B cell (primary cell): ENCODE measurements at regions not wholly inside any gene's neighbourhood (a gene's known extent, or its start where the extent isn't known, plus 50 kb on each side); places are given as distances from the start of the nearest gene placed in this dataset.

Experiments
- ATAC-seq: fragments of 200-7000 bp; cut with Tn5 transposase; one replicate; pipeline ENCODE4 v1.10.0; 2021; ENCODE audit warnings: low read depth, mild to moderate bottlenecking, moderate number of reproducible peaks, moderate library complexity
- CTCF ChIA-PET: fragments of 350-600 bp; sonication (Branson Sonifier 250); formaldehyde crosslinking; loops from one replicate; lab custom pipeline; 2021; ENCODE audit warnings: antibody characterized with exemption, inconsistent platforms; lab: Charles Lee
- POLR2A ChIA-PET: fragments of 350-600 bp; sonication (Branson Sonifier 250); formaldehyde crosslinking; loops from one replicate; lab custom pipeline; 2021; ENCODE audit warnings: antibody characterized with exemption; lab: Charles Lee
- DNase-seq: peaks from one replicate; pipeline ENCODE4 v3.0.0; 2013
- H2AFZ ChIP-seq: 2 replicates; pipeline ENCODE4 v1.6.1; 2012; ENCODE audit warnings: mild to moderate bottlenecking, low read depth, low read length; ENCODE audit not compliant: insufficient read depth, poor library complexity, severe bottlenecking
- H3K27ac ChIP-seq, 2 donors: 1 replicate in 1 of 2; 2 replicates in 1 of 2; pipeline ENCODE4 v1.5.1; 2012 to 2013; ENCODE audit warnings: low read length in 2 of 2, mild to moderate bottlenecking in 2 of 2, moderate library complexity in 1 of 2
- H3K27me3 ChIP-seq, 4 experiments: fragments of 200-600 bp in 1 of 4; sonication (generic) in 1 of 4; replicated peaks in 1 of 4; 1 replicate in 2 of 4; 2 replicates in 2 of 4; pipeline versions ENCODE4 v1.6.1 to v1.7.0; 2013 to 2016; ENCODE audit warnings: low read length in 3 of 4, mild to moderate bottlenecking in 2 of 4, mixed read lengths in 1 of 4, moderate library complexity in 1 of 4; ENCODE audit not compliant: insufficient read depth in 4 of 4, control insufficient read depth in 3 of 4; ENCODE audit errors: control extremely low read depth in 1 of 4
- H3K36me3 ChIP-seq, 2 experiments: replicated peaks in 1 of 2; 1 replicate in 1 of 2; 2 replicates in 1 of 2; pipeline versions ENCODE4 v1.6.1 to v1.7.1; 2013; ENCODE audit warnings: low read length in 1 of 2; ENCODE audit not compliant: insufficient read depth in 2 of 2, control insufficient read depth in 1 of 2; ENCODE audit errors: control extremely low read depth in 1 of 2, extremely low read depth in 1 of 2
- H3K4me1 ChIP-seq, 2 donors: fragments of 200-600 bp in 1 of 2; sonication (generic) in 1 of 2; 1 replicate in 1 of 2; 2 replicates in 1 of 2; pipeline versions ENCODE4 v1.5.1 to v1.6.1; 2013 to 2017; ENCODE audit warnings: low read length in 2 of 2; ENCODE audit not compliant: control insufficient read depth in 2 of 2, insufficient read depth in 2 of 2
- H3K4me2 ChIP-seq: replicated peaks from 2 replicates; pipeline ENCODE3; 2012; ENCODE audit warnings: mild to moderate bottlenecking, low read depth, low read length; ENCODE audit not compliant: poor library complexity, severe bottlenecking
- H3K4me3 ChIP-seq, 5 experiments: fragments of 200-600 bp in 1 of 5; sonication (generic) in 1 of 5; 1 replicate in 3 of 5; 2 replicates in 2 of 5; pipeline versions ENCODE4 v1.5.1 to v1.7.0; 2011 to 2016; ENCODE audit warnings: low read length in 4 of 5, mild to moderate bottlenecking in 4 of 5, low read depth in 2 of 5, control low read depth in 1 of 5, moderate library complexity in 1 of 5; ENCODE audit not compliant: insufficient read depth in 1 of 5; ENCODE audit errors: control extremely low read depth in 1 of 5, extremely low read depth in 1 of 5
- H3K79me2 ChIP-seq: fragments of 200-600 bp; sonication (generic); one replicate; pipeline ENCODE4 v1.6.0; 2016; ENCODE audit warnings: low read length; ENCODE audit not compliant: control insufficient read depth, insufficient read depth
- H3K9ac ChIP-seq: fragments of 200-600 bp; sonication (generic); 2 replicates; pipeline ENCODE4 v1.6.1; 2017; ENCODE audit warnings: mild to moderate bottlenecking, low read length, moderate library complexity
- H3K9me3 ChIP-seq, 3 donors: one replicate each; pipeline versions ENCODE4 v1.6.1 to v1.7.1; 2013; ENCODE audit warnings: low read length in 2 of 3; ENCODE audit not compliant: control insufficient read depth in 2 of 3, insufficient read depth in 1 of 3; ENCODE audit errors: control extremely low read depth in 1 of 3
- H4K20me1 ChIP-seq: 2 replicates; pipeline ENCODE4 v1.6.0; 2012; ENCODE audit warnings: mild to moderate bottlenecking, low read length; ENCODE audit not compliant: insufficient read depth, control insufficient read depth, poor library complexity, severe bottlenecking
- H3K27ac Mint-ChIP-seq: one replicate; pipeline ENCODE4 v1.8.0; 2021; ENCODE audit warnings: mixed read lengths
- H3K27me3 Mint-ChIP-seq: one replicate; pipeline ENCODE4 v1.8.0; 2021; ENCODE audit warnings: mixed read lengths
- H3K4me1 Mint-ChIP-seq: one replicate; pipeline ENCODE4 v1.8.0; 2021; ENCODE audit warnings: mixed read lengths
- H3K4me3 Mint-ChIP-seq: one replicate; pipeline ENCODE4 v1.8.0; 2021; ENCODE audit warnings: mixed read lengths
- H3K9me3 Mint-ChIP-seq: one replicate; pipeline ENCODE4 v1.8.0; 2022; ENCODE audit warnings: mixed read lengths; ENCODE audit not compliant: insufficient read depth
- CTCF ChIP-seq: fragments of 200-600 bp; IDR thresholded peaks from one replicate; pipeline ENCODE4 v1.8.0; 2022; ENCODE audit warnings: antibody characterized with exemption, mild to moderate bottlenecking
- EZH2 ChIP-seq: IDR thresholded peaks from 2 replicates; pipeline ENCODE4 v1.6.1; 2012; ENCODE audit warnings: borderline replicate concordance, low read depth, mild to moderate bottlenecking, moderate library complexity, low read length; ENCODE audit not compliant: insufficient read depth, poor library complexity, severe bottlenecking
- WGBS: methylation state at CpG from one replicate; pipeline ENCODE4 v1.1.5; 2013; ENCODE audit warnings: missing lambda C conversion rate; ENCODE audit not compliant: insufficient coverage; 5-methylcytosine and 5-hydroxymethylcytosine counted together
- intact Hi-C: fragments of 100-400 bp; cut with micrococcal nuclease; formaldehyde crosslinking; loops from one replicate; pipeline ENCODE4 v1.10.0; 2022

GRCh38 chr6:121544691-121545090, 109.2 kb downstream of the GJA1 start:
- no peaks in the 10 kb centered on the region for H3K27me3 ChIP-seq
- Mint-ChIP-seq H3K9me3 (no peaks in the 10 kb centered on the region), H3K27me3 (no peaks in the 10 kb centered on the region), H3K4me3 (no peak overlapping the region), H3K27ac (no peak overlapping the region), H3K4me1 (no peaks in the 10 kb centered on the region)
- ChIA-PET CTCF (no interaction called here), POLR2A (no interaction called here)
- no peak overlapping the region for H3K9ac ChIP-seq
- ATAC-seq (no peak), DNase-seq (no peak)
- TF ChIP-seq EZH2 (no peak), CTCF (no peak)
- H3K9me3 ChIP-seq = no peaks in the 10 kb centered on the region
- intact Hi-C loops = no loop called here
- no peaks in the 10 kb centered on the region for H3K4me1 ChIP-seq
- no peaks in the 10 kb centered on the region for H3K36me3 ChIP-seq
- no peaks in the 10 kb centered on the region for H4K20me1 ChIP-seq
- H3K4me3 ChIP-seq = no peak overlapping the region
- no peaks in the 10 kb centered on the region for H3K79me2 ChIP-seq
- no peak overlapping the region for H3K4me2 ChIP-seq
- H2AFZ ChIP-seq = no peak overlapping the region
- WGBS = 100% methylated on average over 1 of the region's 4 CpGs
- H3K27ac ChIP-seq = no peak overlapping the region

GRCh38 chr6:121548131-121548530, 112.7 kb downstream of the GJA1 start:
- Histone ChIP-seq H3K27me3 (no peaks in the 10 kb centered on the region), H3K36me3 (no peaks in the 10 kb centered on the region), H3K79me2 (no peaks in the 10 kb centered on the region), H3K4me3 (no peak overlapping the region), H3K9me3 (no peaks in the 10 kb centered on the region), H4K20me1 (no peaks in the 10 kb centered on the region), H2AFZ (no peak overlapping the region), H3K9ac (no peak overlapping the region), H3K4me1 (no peaks in the 10 kb centered on the region), H3K4me2 (no peak overlapping the region), H3K27ac (no peak overlapping the region)
- WGBS = no CpG with 5 or more reads among the region's 3 CpGs
- no peak overlapping the region for H3K4me3 Mint-ChIP-seq
- DNase-seq = no peak
- intact Hi-C loops = no loop called here
- H3K4me1 Mint-ChIP-seq = no peaks in the 10 kb centered on the region
- no peak for TF ChIP-seq CTCF
- no peak for TF ChIP-seq EZH2
- no peak for ATAC-seq
- H3K27ac Mint-ChIP-seq = no peak overlapping the region
- CTCF ChIA-PET = no interaction called here
- H3K9me3 Mint-ChIP-seq = no peaks in the 10 kb centered on the region
- no peaks in the 10 kb centered on the region for H3K27me3 Mint-ChIP-seq
- POLR2A ChIA-PET = no interaction called here
